ENCODE measurements at regions not wholly inside any gene's neighbourhood (a gene's known extent, or its start where the extent isn't known, plus 50 kb on each side); places are given as distances from the start of the nearest gene placed in this dataset.

- no peak for TF ChIP-seq CTCF (IDR thresholded peaks at IDR 0.05)
- TF ChIP-seq ZFX (IDR thresholded peaks at IDR 0.05; ENCODE audit: borderline replicate concordance): no peak
Measured at GRCh38 chr1:72567521-72567920, 285.2 kb upstream of the NEGR1 start.

Measured in 22Rv1 (cell line).